SU-DHL-6 (cell line): ENCODE measurements at regions not wholly inside any gene's neighbourhood (a gene's known extent, or its start where the extent isn't known, plus 50 kb on each side); places are given as distances from the start of the nearest gene placed in this dataset.

Experiments used
- H2AFZ ChIP-seq: fragments of 200-600 bp; sonication (generic); 2 replicates; pipeline ENCODE4 v1.6.1; 2014; ENCODE audit warnings: low read depth, mild to moderate bottlenecking, moderate library complexity, mixed read lengths, antibody characterized with exemption, low read length; ENCODE audit not compliant: severe bottlenecking
- H3F3A ChIP-seq: fragments of 200-600 bp; shearing (Covaris generic); 2 replicates; pipeline ENCODE4 v1.6.0; 2016; ENCODE audit warnings: antibody characterized with exemption, mild to moderate bottlenecking; ENCODE audit not compliant: insufficient read depth
- H3K27ac ChIP-seq: fragments of 200-600 bp; sonication (generic); 2 replicates; pipeline ENCODE4 v1.5.1; 2016; ENCODE audit warnings: low read depth, mild to moderate bottlenecking, low read length, moderate library complexity, mixed read lengths
- H3K27me3 ChIP-seq: fragments of 200-600 bp; sonication (generic), shearing (Covaris generic); 2 replicates; pipeline ENCODE4 v1.6.0; 2014; ENCODE audit warnings: mild to moderate bottlenecking, low read length
- H3K36me3 ChIP-seq: fragments of 200-600 bp; sonication (generic); 2 replicates; pipeline ENCODE4 v1.6.1; 2014; ENCODE audit warnings: mild to moderate bottlenecking, low read length, mixed read lengths
- H3K4me2 ChIP-seq: fragments of 300-600, 200-600 bp; shearing (Covaris generic), sonication (generic); 2 replicates; pipeline ENCODE4 v1.6.0; 2014; ENCODE audit warnings: low read length, low read depth, mild to moderate bottlenecking; ENCODE audit not compliant: poor library complexity, severe bottlenecking
- H3K4me3 ChIP-seq: fragments of 200-600 bp; sonication (generic); 2 replicates; pipeline ENCODE4 v1.5.1; 2014; ENCODE audit warnings: antibody characterized with exemption, low read length, mild to moderate bottlenecking, mixed read lengths; ENCODE audit not compliant: insufficient read depth, poor library complexity, severe bottlenecking
- H3K79me2 ChIP-seq: fragments of 200-600 bp; sonication (generic); 2 replicates; pipeline ENCODE4 v1.6.1; 2014; ENCODE audit warnings: mild to moderate bottlenecking, low read length, moderate library complexity; ENCODE audit not compliant: insufficient read depth
- H3K9ac ChIP-seq: fragments of 200-600 bp; sonication (generic); 2 replicates; pipeline ENCODE4 v1.7.0; 2014; ENCODE audit warnings: mild to moderate bottlenecking, low read length
- H3K9me2 ChIP-seq: fragments of 200-600 bp; sonication (generic); replicated peaks from 2 replicates; pipeline ENCODE4 v1.6.1; 2014; ENCODE audit warnings: low read length; ENCODE audit not compliant: insufficient read depth
- H3K9me3 ChIP-seq: fragments of 200-600 bp; sonication (generic); 2 replicates; pipeline ENCODE4 v1.6.1; 2014; ENCODE audit warnings: low read length, mixed read lengths; ENCODE audit not compliant: insufficient read depth
- H4K20me1 ChIP-seq: fragments of 200-600 bp; sonication (generic); 2 replicates; pipeline ENCODE4 v1.6.1; 2014; ENCODE audit warnings: low read depth, mild to moderate bottlenecking, antibody characterized with exemption, low read length, moderate library complexity, mixed read lengths
- CTCF ChIP-seq: fragments of 200-600 bp; sonication (generic); IDR thresholded peaks from one replicate; pipeline ENCODE4 v1.5.1; 2017; ENCODE audit warnings: antibody characterized with exemption, mild to moderate bottlenecking, low read length, moderate library complexity; ENCODE audit not compliant: insufficient read depth, poor library complexity, severe bottlenecking
- EZH2phosphoT487 ChIP-seq: fragments of 200-600 bp; sonication (generic), shearing (Covaris generic); conservative IDR thresholded peaks from 2 replicates; pipeline ENCODE4 v1.6.1; 2018; ENCODE audit warnings: mild to moderate bottlenecking, antibody characterized with exemption, low read length, moderate library complexity, mixed read lengths

- no peaks in the 10 kb centered on the region for H3F3A ChIP-seq
- H2AFZ ChIP-seq: no peak overlapping the region
- TF ChIP-seq CTCF: no peak
- TF ChIP-seq EZH2phosphoT487: no peak
- H3K9ac ChIP-seq: no peak overlapping the region
- no peak overlapping the region for H3K4me3 ChIP-seq
- no peaks in the 10 kb centered on the region for H3K27me3 ChIP-seq
- no peaks in the 10 kb centered on the region for H3K36me3 ChIP-seq
- H3K9me3 ChIP-seq: no peaks in the 10 kb centered on the region
- no peak overlapping the region for H3K4me2 ChIP-seq
- H3K9me2 ChIP-seq: no peaks in the 10 kb centered on the region
- no peak overlapping the region for H3K27ac ChIP-seq
- no peaks in the 10 kb centered on the region for H3K79me2 ChIP-seq
- no peaks in the 10 kb centered on the region for H4K20me1 ChIP-seq
Measured at GRCh38 chr2:122514451-122514996, 759.1 kb downstream of the TSN start.

DNA sequence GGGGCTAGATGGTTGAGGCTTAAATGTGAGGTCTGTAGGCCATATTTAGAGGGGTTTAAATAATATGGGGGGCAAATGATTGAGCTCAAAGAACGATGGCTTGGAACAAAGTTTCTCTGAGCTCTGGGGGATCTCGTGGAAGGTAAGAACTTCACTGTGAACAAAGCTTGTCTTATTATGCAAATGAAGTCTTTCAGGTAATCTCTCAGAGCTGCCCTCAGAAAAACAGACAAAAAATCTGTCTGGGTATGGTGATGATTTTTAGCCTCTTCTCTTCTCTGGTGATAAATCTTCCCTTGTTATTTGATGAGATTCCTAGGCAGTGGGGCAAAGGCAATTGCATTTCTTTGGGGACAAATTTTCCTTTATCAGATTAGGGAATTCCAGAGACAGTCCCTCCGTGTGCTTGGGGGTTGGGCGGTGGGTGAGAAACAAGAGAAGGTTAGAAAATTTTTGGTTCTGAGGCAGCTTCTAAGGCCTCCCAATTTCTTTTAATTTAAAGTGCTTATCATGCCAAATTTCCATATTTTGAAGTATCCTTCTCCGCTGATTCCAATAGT lies 760.4 kb downstream of the TSN start:
- H3K4me2 ChIP-seq: no peak overlapping the region
- H3K9me2 ChIP-seq: no peaks in the 10 kb centered on the region
- no peak for TF ChIP-seq EZH2phosphoT487
- TF ChIP-seq CTCF: no peak
- no peaks in the 10 kb centered on the region for H3F3A ChIP-seq
- no peaks in the 10 kb centered on the region for H3K9me3 ChIP-seq
- no peaks in the 10 kb centered on the region for H3K36me3 ChIP-seq
- H3K4me3 ChIP-seq: no peak overlapping the region
- no peak overlapping the region for H3K27ac ChIP-seq
- no peaks in the 10 kb centered on the region for H3K27me3 ChIP-seq
- H2AFZ ChIP-seq: no peak overlapping the region
- no peaks in the 10 kb centered on the region for H3K79me2 ChIP-seq
- H3K9ac ChIP-seq: no peak overlapping the region
- H4K20me1 ChIP-seq: no peaks in the 10 kb centered on the region

- Histone ChIP-seq H3K9me3 (no peaks in the 10 kb centered on the region), H3K27ac (no peak overlapping the region), H3F3A (no peaks in the 10 kb centered on the region), H3K79me2 (no peaks in the 10 kb centered on the region), H3K9me2 (no peaks in the 10 kb centered on the region), H4K20me1 (no peaks in the 10 kb centered on the region), H3K27me3 (no peaks in the 10 kb centered on the region), H3K9ac (no peak overlapping the region), H3K4me2 (no peak overlapping the region), H2AFZ (no peak overlapping the region), H3K36me3 (no peaks in the 10 kb centered on the region), H3K4me3 (no peak overlapping the region)
- TF ChIP-seq EZH2phosphoT487 (no peak), CTCF (no peak)
Measured at GRCh38 chr2:122516775-122517174, 761.3 kb downstream of the TSN start.
